NCI-H1436 (cell line): ENCODE measurements at regions not wholly inside any gene's neighbourhood (a gene's known extent, or its start where the extent isn't known, plus 50 kb on each side); places are given as distances from the start of the nearest gene placed in this dataset.

Experiments used
- DNase-seq: peaks from one replicate; lab custom pipeline; 2025; lab: John Stamatoyannopoulos, UW

GRCh38 chr4:13844740-13845139, 217.2 kb upstream of the BOD1L1 start:
- no peak for DNase-seq

GRCh38 chr4:13849778-13850177, 222.3 kb upstream of the BOD1L1 start:
- DNase-seq, result no peak

- DNase-seq, result no peak
These were observed 223.8 kb upstream of the BOD1L1 start for GRCh38 chr4:13851085-13851940.

GRCh38 chr4:13852411-13852810, 224.9 kb upstream of the BOD1L1 start:
- DNase-seq, result no peak

- DNase-seq, result no peak
These were observed 228.9 kb upstream of the BOD1L1 start for GRCh38 chr4:13856387-13856786.

- no peak for DNase-seq
These were observed 229.9 kb upstream of the BOD1L1 start for GRCh38 chr4:13857397-13857796.

- DNase-seq, result no peak
These were observed 230.3 kb upstream of the BOD1L1 start for GRCh38 chr4:13857800-13858199.

GRCh38 chr4:13859423-13859822, 231.9 kb upstream of the BOD1L1 start:
- no peak for DNase-seq

GRCh38 chr4:13860126-13860525, 232.6 kb upstream of the BOD1L1 start:
- DNase-seq, result no peak

- no peak for DNase-seq
These were observed 238.5 kb upstream of the BOD1L1 start for GRCh38 chr4:13865871-13866669.

- no peak for DNase-seq
These were observed 239.4 kb upstream of the BOD1L1 start for GRCh38 chr4:13866881-13867280.

GRCh38 chr4:13872155-13872554, 244.6 kb upstream of the BOD1L1 start:
- no peak for DNase-seq

GRCh38 chr4:13872955-13873354, 245.4 kb upstream of the BOD1L1 start:
- DNase-seq, result no peak

- DNase-seq, result no peak
These were observed 247.7 kb upstream of the BOD1L1 start for GRCh38 chr4:13875181-13875580.

GRCh38 chr4:13876131-13876530, 248.6 kb upstream of the BOD1L1 start:
- no peak for DNase-seq

- DNase-seq, result no peak
These were observed 249.4 kb upstream of the BOD1L1 start for GRCh38 chr4:13876940-13877339.

- no peak for DNase-seq
These were observed 250.1 kb upstream of the BOD1L1 start for GRCh38 chr4:13877626-13878025.

GRCh38 chr4:13881892-13882291, 254.4 kb upstream of the BOD1L1 start:
- no peak for DNase-seq

- no peak for DNase-seq
These were observed 259.5 kb upstream of the BOD1L1 start for GRCh38 chr4:13887010-13887409.

- no peak for DNase-seq
These were observed 260.6 kb upstream of the BOD1L1 start for GRCh38 chr4:13888112-13888511.

GRCh38 chr4:13891544-13891939, 264.0 kb upstream of the BOD1L1 start:
- DNase-seq, result no peak

- DNase-seq, result no peak
These were observed 265.2 kb upstream of the BOD1L1 start for GRCh38 chr4:13892739-13893105.

- no peak for DNase-seq
These were observed 265.7 kb upstream of the BOD1L1 start for GRCh38 chr4:13893211-13893610.
